ENCODE measurements at regions not wholly inside any gene's neighbourhood (a gene's known extent, or its start where the extent isn't known, plus 50 kb on each side); places are given as distances from the start of the nearest gene placed in this dataset.

DNA sequence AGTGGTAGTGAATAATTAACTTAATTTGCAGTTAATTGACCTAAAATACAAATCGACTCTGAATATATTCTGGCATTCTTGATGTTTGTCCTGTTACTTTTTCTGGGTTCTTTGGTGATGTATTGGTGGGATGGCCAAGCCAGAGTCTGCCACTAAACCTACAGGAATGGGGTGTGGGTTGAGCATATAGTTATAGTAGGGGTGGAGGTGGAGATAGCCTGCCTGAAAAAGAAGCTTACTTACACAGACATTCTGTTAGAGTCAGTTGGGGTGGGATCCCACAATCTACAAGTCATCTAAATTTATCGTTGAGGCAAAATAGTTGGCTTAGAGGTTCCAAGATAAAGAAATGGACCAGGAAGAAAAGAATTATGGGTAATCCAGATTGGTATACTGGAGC is 787.7 kb downstream of the TMTC2 start:
- TF ChIP-seq TAF1 (IDR thresholded peaks at IDR 0.05; ENCODE audit: borderline replicate concordance, insufficient read depth, low read length) (no peak), POLR2AphosphoS5 (IDR thresholded peaks at IDR 0.05; ENCODE audit: low read depth, low read length) (no peak), SIN3A (IDR thresholded peaks at IDR 0.05; ENCODE audit: borderline replicate concordance, insufficient read depth, low read length) (no peak), FOXP2 (optimal IDR thresholded peaks at IDR 0.05; ENCODE audit: borderline replicate concordance, extremely low read depth, extremely low read length, insufficient read depth) (no peak)
- TF ChIP-seq, protein P1, sequence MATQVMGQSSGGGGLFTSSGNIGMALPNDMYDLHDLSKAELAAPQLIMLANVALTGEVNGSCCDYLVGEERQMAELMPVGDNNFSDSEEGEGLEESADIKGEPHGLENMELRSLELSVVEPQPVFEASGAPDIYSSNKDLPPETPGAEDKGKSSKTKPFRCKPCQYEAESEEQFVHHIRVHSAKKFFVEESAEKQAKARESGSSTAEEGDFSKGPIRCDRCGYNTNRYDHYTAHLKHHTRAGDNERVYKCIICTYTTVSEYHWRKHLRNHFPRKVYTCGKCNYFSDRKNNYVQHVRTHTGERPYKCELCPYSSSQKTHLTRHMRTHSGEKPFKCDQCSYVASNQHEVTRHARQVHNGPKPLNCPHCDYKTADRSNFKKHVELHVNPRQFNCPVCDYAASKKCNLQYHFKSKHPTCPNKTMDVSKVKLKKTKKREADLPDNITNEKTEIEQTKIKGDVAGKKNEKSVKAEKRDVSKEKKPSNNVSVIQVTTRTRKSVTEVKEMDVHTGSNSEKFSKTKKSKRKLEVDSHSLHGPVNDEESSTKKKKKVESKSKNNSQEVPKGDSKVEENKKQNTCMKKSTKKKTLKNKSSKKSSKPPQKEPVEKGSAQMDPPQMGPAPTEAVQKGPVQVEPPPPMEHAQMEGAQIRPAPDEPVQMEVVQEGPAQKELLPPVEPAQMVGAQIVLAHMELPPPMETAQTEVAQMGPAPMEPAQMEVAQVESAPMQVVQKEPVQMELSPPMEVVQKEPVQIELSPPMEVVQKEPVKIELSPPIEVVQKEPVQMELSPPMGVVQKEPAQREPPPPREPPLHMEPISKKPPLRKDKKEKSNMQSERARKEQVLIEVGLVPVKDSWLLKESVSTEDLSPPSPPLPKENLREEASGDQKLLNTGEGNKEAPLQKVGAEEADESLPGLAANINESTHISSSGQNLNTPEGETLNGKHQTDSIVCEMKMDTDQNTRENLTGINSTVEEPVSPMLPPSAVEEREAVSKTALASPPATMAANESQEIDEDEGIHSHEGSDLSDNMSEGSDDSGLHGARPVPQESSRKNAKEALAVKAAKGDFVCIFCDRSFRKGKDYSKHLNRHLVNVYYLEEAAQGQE (IDR thresholded peaks at IDR 0.05; ENCODE audit: insufficient read depth in 1 of 2, low read depth in 2 of 2, low read length in 2 of 2), result no peak

Measured in PFSK-1 (cell line).